K562 (cell line): ENCODE measurements at regions not wholly inside any gene's neighbourhood (a gene's known extent, or its start where the extent isn't known, plus 50 kb on each side); places are given as distances from the start of the nearest gene placed in this dataset.

ENCODE experiments used
- AFF4 ChIP-seq: sonication (generic); formaldehyde crosslinking; IDR thresholded peaks from 2 replicates; pipeline ENCODE4 v1.8.0; 2023; ENCODE audit warnings: mild to moderate bottlenecking, missing genetic modification reagents
- E2F4 ChIP-seq: sonication (generic); formaldehyde crosslinking; IDR thresholded peaks from 2 replicates; pipeline ENCODE4 v1.8.0; 2022; ENCODE audit warnings: mild to moderate bottlenecking, low read depth, missing genetic modification reagents
- EGR1 ChIP-seq: fragments of 450-650 bp; conservative IDR thresholded peaks from 2 replicates; pipeline ENCODE4 v1.6.1; 2017; ENCODE audit warnings: mild to moderate bottlenecking
- GATAD2A ChIP-seq: fragments of 450-650 bp; IDR thresholded peaks from 2 replicates; pipeline ENCODE4 v1.6.1; 2017
- HMBOX1 ChIP-seq: sonication (generic); IDR thresholded peaks from 2 replicates; pipeline ENCODE4 v1.6.1; 2016
- MITF ChIP-seq: IDR thresholded peaks from 2 replicates; pipeline ENCODE4 v1.6.1; 2014; ENCODE audit warnings: antibody characterized with exemption
- MTF1 ChIP-seq: fragments of 250-450 bp; sonication (Bioruptor Pico); IDR thresholded peaks from 2 replicates; pipeline ENCODE4 v1.9.0; 2021; ENCODE audit warnings: moderate library complexity, mild to moderate bottlenecking, inconsistent platforms, borderline replicate concordance
- PKNOX1 ChIP-seq: fragments of 450-650 bp; IDR thresholded peaks from 2 replicates; pipeline ENCODE4 v1.6.1; 2016
- PRDM10 ChIP-seq: fragments of 450-650 bp; IDR thresholded peaks from 2 replicates; pipeline ENCODE4 v1.6.1; 2018; ENCODE audit not compliant: partially characterized antibody
- SMARCA4 ChIP-seq: fragments of 450-650 bp; IDR thresholded peaks from 2 replicates; pipeline ENCODE4 v1.6.1; 2016
- SMARCE1 ChIP-seq: fragments of 450-650 bp; IDR thresholded peaks from 2 replicates; pipeline ENCODE4 v1.7.1; 2016; ENCODE audit warnings: mild to moderate bottlenecking
- SRSF9 ChIP-seq: fragments of 200-400 bp; formaldehyde crosslinking; IDR thresholded peaks from 2 replicates; pipeline ENCODE4 v1.6.1; 2017; ENCODE audit warnings: low read depth, low read length, borderline replicate concordance
- ZBTB7A ChIP-seq: IDR thresholded peaks from 2 replicates; pipeline ENCODE4 v1.6.1; 2011; ENCODE audit warnings: low read depth, mild to moderate bottlenecking, low read length, moderate library complexity, borderline replicate concordance; ENCODE audit not compliant: control insufficient read depth
- ZNF12 ChIP-seq: sonication (generic); formaldehyde crosslinking; IDR thresholded peaks from 2 replicates; pipeline ENCODE4 v1.4.0; 2020; ENCODE audit warnings: mild to moderate bottlenecking, missing genetic modification reagents
- ZNF57 ChIP-seq: fragments of 450-650 bp; formaldehyde crosslinking; IDR thresholded peaks from 2 replicates; pipeline ENCODE4 v1.4.0; 2020; ENCODE audit warnings: mild to moderate bottlenecking, moderate library complexity
- ZNF696 ChIP-seq: fragments of 250-450 bp; sonication (Bioruptor Pico); conservative IDR thresholded peaks from 2 replicates; pipeline ENCODE4 v1.4.0; 2020; ENCODE audit warnings: mild to moderate bottlenecking, moderate library complexity

GRCh38 chr13:99053636-99054233 lies 75.9 kb upstream of the DOCK9 start (continued):
- TF ChIP-seq AFF4 (CRISPR knock-in tag) (peak; percentile 36; the same call in 1 of the 2 replicates), ZNF696 (no peak), PRDM10 (no peak), MITF (peak; percentile 66; the same call in 1 of the 2 replicates), ZBTB7A (peak; percentile 88), ZNF57 (CRISPR knock-in tag) (no peak), PKNOX1 (peak; percentile 70), SMARCA4 (peak; percentile 97), SMARCE1 (peak; percentile 97), E2F4 (CRISPR knock-in tag) (no peak), GATAD2A (peak; percentile 84), EGR1 (peak; percentile 72), MTF1 (no peak), ZNF12 (CRISPR knock-in tag) (no peak), SRSF9 (no peak), HMBOX1 (peak; percentile 100)
